CD4-positive, alpha-beta T cell treated with Interferon gamma for 1 hour (primary cell): ENCODE measurements at regions not wholly inside any gene's neighbourhood (a gene's known extent, or its start where the extent isn't known, plus 50 kb on each side); places are given as distances from the start of the nearest gene placed in this dataset.
"Not testable (repeated sequence)": the region's sequence is repeated elsewhere in the genome, so short reads cannot be mapped to it uniquely, and the experiment has no call there.

Experiments
- DNase-seq: peaks from one replicate; pipeline ENCODE4 v3.0.0-alpha.2; 2020

GRCh38 chr15:66865622-66866611 lies 163.9 kb downstream of the SMAD6 start:
- peak; percentile 85 for DNase-seq

- DNase-seq = no peak
Observed at GRCh38 chr15:66866656-66867055, 164.6 kb downstream of the SMAD6 start.

GRCh38 chr15:66868918-66869317 lies 166.9 kb downstream of the SMAD6 start:
- DNase-seq = no peak

GRCh38 chr15:66870880-66871388 lies 168.9 kb downstream of the SMAD6 start:
- no peak for DNase-seq

GRCh38 chr15:66872405-66872804 lies 170.4 kb downstream of the SMAD6 start:
- no peak for DNase-seq

- not testable (repeated sequence) for DNase-seq
Observed at GRCh38 chr15:66873331-66873730, 171.3 kb downstream of the SMAD6 start.

GRCh38 chr15:66873856-66874255 lies 171.8 kb downstream of the SMAD6 start:
- DNase-seq = no peak

- no peak for DNase-seq
Observed at GRCh38 chr15:66875588-66876420, 173.8 kb downstream of the SMAD6 start.

- DNase-seq = no peak
Observed at GRCh38 chr15:66876421-66876730, 174.3 kb downstream of the SMAD6 start.

GRCh38 chr15:66876731-66877476 lies 174.9 kb downstream of the SMAD6 start:
- DNase-seq = no peak

- no peak for DNase-seq
Observed at GRCh38 chr15:66877477-66878271, 175.6 kb downstream of the SMAD6 start.

- no peak for DNase-seq
Observed at GRCh38 chr15:66878761-66879160, 176.7 kb downstream of the SMAD6 start.

GRCh38 chr15:66879531-66880368 lies 177.7 kb downstream of the SMAD6 start:
- DNase-seq = no peak

GRCh38 chr15:66880380-66881155 lies 178.5 kb downstream of the SMAD6 start:
- no peak for DNase-seq

- no peak for DNase-seq
Observed at GRCh38 chr15:66881173-66881905, 179.3 kb downstream of the SMAD6 start.

GRCh38 chr15:66882251-66883020 lies 180.4 kb downstream of the SMAD6 start:
- DNase-seq = no peak

GRCh38 chr15:66883284-66883911 lies 181.4 kb downstream of the SMAD6 start:
- DNase-seq = no peak

- no peak for DNase-seq
Observed at GRCh38 chr15:66884115-66884622, 181.2 kb upstream of the SMAD3 start.
